ENCODE measurements at regions not wholly inside any gene's neighbourhood (a gene's known extent, or its start where the extent isn't known, plus 50 kb on each side); places are given as distances from the start of the nearest gene placed in this dataset.
"Not testable (repeated sequence)": the region's sequence is repeated elsewhere in the genome, so short reads cannot be mapped to it uniquely, and the experiment has no call there.

DNA sequence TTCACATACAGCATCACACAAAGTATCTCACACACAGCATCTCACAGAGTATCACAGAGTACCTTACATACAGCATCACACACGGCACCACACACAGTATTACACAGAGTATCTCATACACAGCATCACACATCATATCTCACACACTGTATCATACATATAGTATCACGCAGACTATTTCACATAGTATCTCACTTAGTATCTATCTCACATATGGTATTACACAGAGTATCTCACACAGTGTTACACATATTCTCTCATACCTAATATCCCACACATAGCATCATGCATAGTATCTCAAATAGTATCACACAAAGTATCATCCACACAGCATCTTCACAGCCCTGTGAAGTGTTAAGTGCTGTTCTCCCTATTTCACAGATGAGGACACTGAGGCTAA is 121.5 kb upstream of the RAB4A start:
- no peaks in the 10 kb centered on the region for H3K79me2 ChIP-seq (ENCODE audit: low read depth)
- H3K4me3 ChIP-seq, result no peak overlapping the region
- no peak overlapping the region for H3K4me2 ChIP-seq
- no peaks in the 10 kb centered on the region for H3K4me1 ChIP-seq (replicated peaks; ENCODE audit: insufficient read depth)
- intact Hi-C loops (cut with micrococcal nuclease; ENCODE audit: unreplicated experiment), result no loop called here
- H3K9me2 ChIP-seq (ENCODE audit: insufficient read depth), result no peaks in the 10 kb centered on the region
- H3K9me3 ChIP-seq (ENCODE audit: insufficient read depth, low read depth), result no peaks in the 10 kb centered on the region
- H3F3A ChIP-seq (ENCODE audit: insufficient read depth, low read depth), result no peaks in the 10 kb centered on the region
- H2AFZ ChIP-seq, result no peak overlapping the region
- ChIA-PET POLR2A (ENCODE audit: unreplicated experiment) (no interaction called here), CTCF (no interaction called here)
- H3K36me3 ChIP-seq (ENCODE audit: low read depth), result no peaks in the 10 kb centered on the region
- no peak overlapping the region for H3K27ac ChIP-seq
- H4K20me1 ChIP-seq (ENCODE audit: insufficient read depth), result peaks cover 5% of the 10 kb centered on the region
- no peak for DNase-seq
- TF ChIP-seq EZH2 (IDR thresholded peaks at IDR 0.05; ENCODE audit: low read depth), result no peak
- TF ChIP-seq, protein P1, sequence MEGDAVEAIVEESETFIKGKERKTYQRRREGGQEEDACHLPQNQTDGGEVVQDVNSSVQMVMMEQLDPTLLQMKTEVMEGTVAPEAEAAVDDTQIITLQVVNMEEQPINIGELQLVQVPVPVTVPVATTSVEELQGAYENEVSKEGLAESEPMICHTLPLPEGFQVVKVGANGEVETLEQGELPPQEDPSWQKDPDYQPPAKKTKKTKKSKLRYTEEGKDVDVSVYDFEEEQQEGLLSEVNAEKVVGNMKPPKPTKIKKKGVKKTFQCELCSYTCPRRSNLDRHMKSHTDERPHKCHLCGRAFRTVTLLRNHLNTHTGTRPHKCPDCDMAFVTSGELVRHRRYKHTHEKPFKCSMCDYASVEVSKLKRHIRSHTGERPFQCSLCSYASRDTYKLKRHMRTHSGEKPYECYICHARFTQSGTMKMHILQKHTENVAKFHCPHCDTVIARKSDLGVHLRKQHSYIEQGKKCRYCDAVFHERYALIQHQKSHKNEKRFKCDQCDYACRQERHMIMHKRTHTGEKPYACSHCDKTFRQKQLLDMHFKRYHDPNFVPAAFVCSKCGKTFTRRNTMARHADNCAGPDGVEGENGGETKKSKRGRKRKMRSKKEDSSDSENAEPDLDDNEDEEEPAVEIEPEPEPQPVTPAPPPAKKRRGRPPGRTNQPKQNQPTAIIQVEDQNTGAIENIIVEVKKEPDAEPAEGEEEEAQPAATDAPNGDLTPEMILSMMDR (conservative IDR thresholded peaks at IDR 0.05), result no peak
- no TSS peak for BruUV-seq (replicated peaks)
- peaks cover 72% of the 10 kb centered on the region for H3K27me3 ChIP-seq (ENCODE audit: insufficient read depth, low read depth)

DNA sequence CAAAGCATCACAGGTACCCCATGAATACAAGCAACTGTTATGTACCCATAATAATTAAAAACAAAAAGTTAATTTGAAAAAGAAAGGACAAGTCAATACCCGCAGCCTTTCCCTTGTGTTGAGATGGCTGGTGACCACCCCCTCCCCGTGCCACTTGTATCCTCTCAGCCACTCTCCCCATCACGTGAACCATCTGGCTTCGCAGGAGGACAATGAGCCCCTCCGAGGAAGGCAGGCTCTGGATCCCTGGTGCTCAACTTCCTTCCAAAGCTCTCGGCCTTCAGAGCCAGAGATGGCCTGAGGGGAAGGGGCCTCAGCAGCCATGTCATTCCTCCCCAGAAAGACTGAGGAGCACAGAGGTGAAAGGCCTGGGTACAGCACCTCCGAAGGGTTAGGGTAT is 120.4 kb upstream of the RAB4A start:
- no peaks in the 10 kb centered on the region for H3K4me1 ChIP-seq (replicated peaks; ENCODE audit: insufficient read depth)
- H2AFZ ChIP-seq, result no peak overlapping the region
- no peaks in the 10 kb centered on the region for H3K9me3 ChIP-seq (ENCODE audit: insufficient read depth, low read depth)
- no peaks in the 10 kb centered on the region for H3K36me3 ChIP-seq (ENCODE audit: low read depth)
- DNase-seq, result no peak
- no peak overlapping the region for H3K4me3 ChIP-seq
- POLR2A ChIA-PET (ENCODE audit: unreplicated experiment), result no interaction called here
- no peaks in the 10 kb centered on the region for H3K9me2 ChIP-seq (ENCODE audit: insufficient read depth)
- H3K4me2 ChIP-seq, result no peak overlapping the region
- no peaks in the 10 kb centered on the region for H3F3A ChIP-seq (ENCODE audit: insufficient read depth, low read depth)
- no peak overlapping the region for H3K27ac ChIP-seq
- no TSS peak for BruUV-seq (replicated peaks)
- peaks cover 71% of the 10 kb centered on the region for H3K27me3 ChIP-seq (ENCODE audit: insufficient read depth, low read depth)
- peaks cover 5% of the 10 kb centered on the region for H4K20me1 ChIP-seq (ENCODE audit: insufficient read depth)
- intact Hi-C loops (cut with micrococcal nuclease; ENCODE audit: unreplicated experiment), result no loop called here
- CTCF ChIA-PET, result no interaction called here
- no peaks in the 10 kb centered on the region for H3K79me2 ChIP-seq (ENCODE audit: low read depth)
- TF ChIP-seq, protein P1 (conservative IDR thresholded peaks at IDR 0.05), result no peak
- TF ChIP-seq EZH2 (IDR thresholded peaks at IDR 0.05; ENCODE audit: low read depth), result no peak

DNA sequence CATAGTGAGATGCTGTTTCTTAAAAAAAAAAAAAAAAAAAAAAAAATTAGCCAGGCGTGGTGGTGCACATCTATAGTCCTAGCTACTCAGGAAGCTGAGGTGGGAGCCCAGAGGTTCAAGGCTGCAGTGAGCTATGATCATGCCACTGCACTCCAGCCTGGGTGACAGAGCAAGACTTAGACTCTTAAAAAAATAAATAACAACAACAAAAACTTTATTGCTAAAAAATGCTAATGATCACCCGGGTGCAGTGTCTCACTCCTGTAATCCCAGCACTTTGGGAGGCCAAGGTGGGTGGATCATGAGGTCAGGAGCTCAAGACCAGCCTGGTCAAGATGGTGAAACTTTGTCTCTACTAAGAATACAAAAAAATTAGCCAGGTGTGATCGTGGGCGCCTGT is 119.5 kb upstream of the RAB4A start:
- POLR2A ChIA-PET (ENCODE audit: unreplicated experiment); H3F3A ChIP-seq (ENCODE audit: insufficient read depth, low read depth); H3K4me3 ChIP-seq; H2AFZ ChIP-seq; H3K36me3 ChIP-seq (ENCODE audit: low read depth); H3K4me1 ChIP-seq (replicated peaks; ENCODE audit: insufficient read depth); CTCF ChIA-PET; H4K20me1 ChIP-seq (ENCODE audit: insufficient read depth); H3K9me3 ChIP-seq (ENCODE audit: insufficient read depth, low read depth); H3K4me2 ChIP-seq; DNase-seq; BruUV-seq (replicated peaks); H3K27ac ChIP-seq; intact Hi-C loops (cut with micrococcal nuclease; ENCODE audit: unreplicated experiment); H3K9me2 ChIP-seq (ENCODE audit: insufficient read depth); H3K79me2 ChIP-seq (ENCODE audit: low read depth): not testable (repeated sequence)
- peaks cover 71% of the 10 kb centered on the region for H3K27me3 ChIP-seq (ENCODE audit: insufficient read depth, low read depth)

DNA sequence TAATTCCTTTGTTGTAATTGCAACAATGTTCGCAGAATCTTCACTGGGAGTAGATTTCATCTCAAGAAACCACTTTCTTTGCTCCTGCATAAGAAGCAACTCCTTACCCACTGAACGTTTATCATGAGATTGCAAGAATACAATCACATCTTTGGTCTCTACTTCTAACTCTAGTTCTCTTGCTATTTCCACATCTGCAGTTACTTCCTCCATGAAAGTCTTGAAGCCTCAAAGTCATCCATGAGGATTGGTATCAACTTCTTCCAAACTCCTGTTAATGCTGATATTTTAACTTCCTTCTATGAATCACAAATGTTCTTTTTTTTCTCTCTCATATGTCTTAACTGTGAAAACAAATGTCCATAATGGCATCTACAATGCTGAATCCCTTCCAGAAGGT is 118.6 kb upstream of the RAB4A start:
- Histone ChIP-seq H3K9me3 (ENCODE audit: insufficient read depth, low read depth) (no peaks in the 10 kb centered on the region), H3K9me2 (ENCODE audit: insufficient read depth) (no peaks in the 10 kb centered on the region), H3K4me1 (replicated peaks; ENCODE audit: insufficient read depth) (no peaks in the 10 kb centered on the region), H3K36me3 (ENCODE audit: low read depth) (no peaks in the 10 kb centered on the region), H3K4me3 (no peak overlapping the region), H3K27ac (no peak overlapping the region), H4K20me1 (ENCODE audit: insufficient read depth) (peaks cover 5% of the 10 kb centered on the region), H3K4me2 (no peak overlapping the region), H3K27me3 (ENCODE audit: insufficient read depth, low read depth) (peaks cover 70% of the 10 kb centered on the region), H2AFZ (no peak overlapping the region), H3K79me2 (ENCODE audit: low read depth) (no peaks in the 10 kb centered on the region), H3F3A (ENCODE audit: insufficient read depth, low read depth) (no peaks in the 10 kb centered on the region)
- DNase-seq, result no peak
- TF ChIP-seq EZH2 (IDR thresholded peaks at IDR 0.05; ENCODE audit: low read depth), result no peak
- TF ChIP-seq, protein P1 (conservative IDR thresholded peaks at IDR 0.05), result no peak
- POLR2A ChIA-PET (ENCODE audit: unreplicated experiment), result no interaction called here
- CTCF ChIA-PET, result no interaction called here
- intact Hi-C loops (cut with micrococcal nuclease; ENCODE audit: unreplicated experiment), result no loop called here
- no TSS peak for BruUV-seq (replicated peaks)

Measured in PC-9 (cell line).